ENCODE measurements at regions not wholly inside any gene's neighbourhood (a gene's known extent, or its start where the extent isn't known, plus 50 kb on each side); places are given as distances from the start of the nearest gene placed in this dataset.

DNA sequence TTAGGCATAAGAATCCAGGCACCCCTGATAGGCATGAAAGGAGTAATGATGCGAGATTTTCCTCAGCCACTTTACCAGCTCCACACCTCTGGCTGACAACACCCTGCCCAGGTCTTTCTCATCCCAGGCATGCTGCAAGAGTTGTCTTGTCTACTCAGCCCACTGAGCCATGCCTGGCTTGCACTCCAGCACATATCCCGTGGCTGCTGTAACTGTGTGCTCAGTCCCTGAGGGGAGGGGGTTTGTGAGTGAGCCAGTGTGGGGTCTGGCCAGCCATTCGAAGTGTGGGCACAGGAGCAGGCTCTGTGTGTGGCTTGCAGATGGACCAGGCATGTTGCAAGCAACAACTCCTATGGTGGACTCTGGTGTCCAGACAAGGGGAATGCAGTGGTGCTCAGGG lies 529.6 kb downstream of the ADGRL2 start:
- ChIA-PET CTCF (no interaction called here), POLR2A (ENCODE audit: low non-redundant PET) (no interaction called here)
- no peak overlapping the region for H3K4me3 ChIP-seq (ENCODE audit: low read depth, low read length, poor library complexity, severe bottlenecking)
- no peaks in the 10 kb centered on the region for H3K36me3 ChIP-seq (ENCODE audit: insufficient read depth, low read length, poor library complexity, severe bottlenecking)
- H3K4me1 ChIP-seq (ENCODE audit: insufficient read depth, low read length, poor library complexity, severe bottlenecking), result peaks cover 36% of the 10 kb centered on the region
- no TSS peak for BruUV-seq (replicated peaks)
- no peaks in the 10 kb centered on the region for H3K27me3 ChIP-seq (replicated peaks; ENCODE audit: insufficient read depth, low read depth, low read length, poor library complexity)
- no peak overlapping the region for H3K27ac ChIP-seq (ENCODE audit: low read depth, low read length, poor library complexity, severe bottlenecking)
- no peak for DNase-seq (ENCODE audit: low spot score)
- TF ChIP-seq CTCF (conservative IDR thresholded peaks at IDR 0.05; ENCODE audit: low read depth, low read length), result no peak
- TF ChIP-seq EZH2 (IDR thresholded peaks at IDR 0.05; ENCODE audit: borderline replicate concordance, low read depth, low read length, poor library complexity, severe bottlenecking), result no peak
- intact Hi-C loops (cut with micrococcal nuclease; ENCODE audit: unreplicated experiment), result no loop called here
- H3K9me3 ChIP-seq (ENCODE audit: low read depth, low read length, poor library complexity, severe bottlenecking), result no peaks in the 10 kb centered on the region

DNA sequence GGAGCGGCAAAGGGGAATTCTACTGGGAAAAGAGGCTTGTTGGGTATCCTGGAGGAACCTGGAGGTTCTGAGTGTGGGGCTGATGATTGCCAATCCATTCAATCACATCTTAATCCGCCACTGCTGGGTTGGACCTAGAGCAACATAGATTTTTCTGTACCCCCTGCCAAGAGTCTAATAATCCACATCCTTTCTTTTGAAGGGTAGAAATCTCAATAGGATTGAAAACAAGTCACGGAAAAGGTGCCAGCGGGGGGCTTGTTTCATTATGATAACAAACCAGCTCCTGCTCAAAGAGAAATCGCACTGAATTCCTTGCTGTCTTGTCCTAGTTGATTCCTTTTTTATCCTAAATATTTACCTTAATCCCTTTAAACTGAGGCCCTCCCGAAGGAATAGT lies 528.5 kb downstream of the ADGRL2 start:
- ChIA-PET CTCF (no interaction called here), POLR2A (ENCODE audit: low non-redundant PET) (no interaction called here)

GRCh38 chr1:82323144-82323841 lies 522.6 kb downstream of the ADGRL2 start:
- Histone ChIP-seq H3K9me3 (ENCODE audit: low read depth, low read length, poor library complexity, severe bottlenecking) (no peaks in the 10 kb centered on the region), H3K36me3 (ENCODE audit: insufficient read depth, low read length, poor library complexity, severe bottlenecking) (no peaks in the 10 kb centered on the region), H3K27ac (ENCODE audit: low read depth, low read length, poor library complexity, severe bottlenecking) (no peak overlapping the region), H3K4me3 (ENCODE audit: low read depth, low read length, poor library complexity, severe bottlenecking) (no peak overlapping the region), H3K27me3 (replicated peaks; ENCODE audit: insufficient read depth, low read depth, low read length, poor library complexity) (no peaks in the 10 kb centered on the region), H3K4me1 (ENCODE audit: insufficient read depth, low read length, poor library complexity, severe bottlenecking) (peaks cover 11% of the 10 kb centered on the region)
- ChIA-PET POLR2A (ENCODE audit: low non-redundant PET) (no interaction called here), CTCF (no interaction called here)
- TF ChIP-seq CTCF (conservative IDR thresholded peaks at IDR 0.05; ENCODE audit: low read depth, low read length), result no peak
- TF ChIP-seq EZH2 (IDR thresholded peaks at IDR 0.05; ENCODE audit: borderline replicate concordance, low read depth, low read length, poor library complexity, severe bottlenecking), result no peak
- DNase-seq (ENCODE audit: low spot score), result no peak
- BruUV-seq (replicated peaks), result no TSS peak
- intact Hi-C loops (cut with micrococcal nuclease; ENCODE audit: unreplicated experiment), result no loop called here

More for the DNA sequence above, 528.5 kb downstream of the ADGRL2 start:
- BruUV-seq (replicated peaks), result no TSS peak
- peak; percentile 97 for DNase-seq (ENCODE audit: low spot score)
- H3K36me3 ChIP-seq (ENCODE audit: insufficient read depth, low read length, poor library complexity, severe bottlenecking), result no peaks in the 10 kb centered on the region
- H3K27ac ChIP-seq (ENCODE audit: low read depth, low read length, poor library complexity, severe bottlenecking), result no peak overlapping the region
- TF ChIP-seq CTCF (conservative IDR thresholded peaks at IDR 0.05; ENCODE audit: low read depth, low read length) (no peak), EZH2 (IDR thresholded peaks at IDR 0.05; ENCODE audit: borderline replicate concordance, low read depth, low read length, poor library complexity, severe bottlenecking) (no peak)
- no peaks in the 10 kb centered on the region for H3K9me3 ChIP-seq (ENCODE audit: low read depth, low read length, poor library complexity, severe bottlenecking)
- peaks cover 36% of the 10 kb centered on the region for H3K4me1 ChIP-seq (ENCODE audit: insufficient read depth, low read length, poor library complexity, severe bottlenecking)
- intact Hi-C loops (cut with micrococcal nuclease; ENCODE audit: unreplicated experiment), result no loop called here
- no peaks in the 10 kb centered on the region for H3K27me3 ChIP-seq (replicated peaks; ENCODE audit: insufficient read depth, low read depth, low read length, poor library complexity)
- H3K4me3 ChIP-seq (ENCODE audit: low read depth, low read length, poor library complexity, severe bottlenecking), result no peak overlapping the region

Data from A673 (cell line).